Mesenchymal stem cell (in vitro differentiated cells and primary cell): ENCODE measurements at regions not wholly inside any gene's neighbourhood (a gene's known extent, or its start where the extent isn't known, plus 50 kb on each side); places are given as distances from the start of the nearest gene placed in this dataset.

ENCODE experiments used
- DNase-seq: peaks from one replicate; pipeline ENCODE4 v3.0.0-alpha.2; 2013
- H2AFZ ChIP-seq: one replicate; pipeline ENCODE4 v1.6.1; 2013; ENCODE audit warnings: low read depth, mild to moderate bottlenecking, control low read depth, inconsistent platforms, low read length, moderate library complexity
- H2AK5ac ChIP-seq: 2 replicates; pipeline ENCODE4 v1.6.1; 2013; ENCODE audit warnings: low read length, moderate library complexity, mild to moderate bottlenecking, inconsistent platforms; ENCODE audit not compliant: severe bottlenecking
- H2BK120ac ChIP-seq: one replicate; pipeline ENCODE4 v1.6.1; 2013; ENCODE audit warnings: low read depth, mild to moderate bottlenecking, inconsistent platforms, low read length, moderate library complexity
- H2BK12ac ChIP-seq, 2 experiments: one replicate each; pipeline ENCODE4 v1.6.1; 2013; ENCODE audit warnings: inconsistent platforms in 2 of 2, low read length in 2 of 2, mild to moderate bottlenecking in 2 of 2, moderate library complexity in 2 of 2, control low read depth in 1 of 2
- H2BK15ac ChIP-seq: one replicate; pipeline ENCODE4 v1.6.1; 2013; ENCODE audit warnings: mild to moderate bottlenecking, low read depth, inconsistent platforms; ENCODE audit not compliant: poor library complexity, severe bottlenecking
- H2BK5ac ChIP-seq: 2 replicates; pipeline ENCODE4 v1.6.1; 2013; ENCODE audit warnings: low read depth, mild to moderate bottlenecking, low read length, control low read depth, inconsistent platforms; ENCODE audit not compliant: poor library complexity, severe bottlenecking
- H3K14ac ChIP-seq, 2 experiments: one replicate each; pipeline ENCODE4 v1.6.1; 2013; ENCODE audit warnings: inconsistent platforms in 2 of 2, low read length in 2 of 2, control low read depth in 1 of 2, mild to moderate bottlenecking in 1 of 2, moderate library complexity in 1 of 2
- H3K18ac ChIP-seq, 2 experiments: one replicate each; pipeline ENCODE4 v1.6.1; 2013; ENCODE audit warnings: inconsistent platforms in 2 of 2, low read length in 2 of 2, control low read depth in 1 of 2, low read depth in 1 of 2, mild to moderate bottlenecking in 1 of 2
- H3K23ac ChIP-seq, 2 experiments: one replicate each; pipeline ENCODE4 v1.6.1; 2013; ENCODE audit warnings: inconsistent platforms in 2 of 2, low read length in 2 of 2, mild to moderate bottlenecking in 2 of 2, moderate library complexity in 2 of 2, control low read depth in 1 of 2
- H3K27ac ChIP-seq: 2 replicates; pipeline ENCODE4 v1.5.1; 2013; ENCODE audit warnings: mild to moderate bottlenecking, moderate library complexity, low read length, control low read depth, inconsistent platforms; ENCODE audit not compliant: poor library complexity, severe bottlenecking
- H3K27me3 ChIP-seq, 2 experiments: 2 replicates each; pipeline versions ENCODE4 v1.6.1 to v1.7.0; 2013; ENCODE audit warnings: low read length in 2 of 2, mild to moderate bottlenecking in 2 of 2, moderate library complexity in 2 of 2, control low read depth in 1 of 2, inconsistent platforms in 1 of 2; ENCODE audit not compliant: control insufficient read depth in 1 of 2, insufficient read depth in 1 of 2
- H3K36me3 ChIP-seq, 2 experiments: 2 replicates each; pipeline versions ENCODE4 v1.6.1 to v1.7.0; 2013; ENCODE audit warnings: low read length in 2 of 2, control low read depth in 1 of 2, inconsistent platforms in 1 of 2, low read depth in 1 of 2, mild to moderate bottlenecking in 1 of 2; ENCODE audit not compliant: insufficient read depth in 2 of 2, control insufficient read depth in 1 of 2
- H3K4ac ChIP-seq, 2 experiments: one replicate each; pipeline ENCODE4 v1.6.1; 2013; ENCODE audit warnings: inconsistent platforms in 2 of 2, low read length in 2 of 2, mild to moderate bottlenecking in 2 of 2, moderate library complexity in 2 of 2, control low read depth in 1 of 2, low read depth in 1 of 2
- H3K4me1 ChIP-seq: 2 replicates; pipeline ENCODE4 v1.6.1; 2013; ENCODE audit warnings: low read depth, low read length, control low read depth; ENCODE audit not compliant: control insufficient read depth, insufficient read depth
- H3K4me2 ChIP-seq: 2 replicates; pipeline ENCODE4 v1.6.1; 2013; ENCODE audit warnings: low read length, mild to moderate bottlenecking, inconsistent platforms; ENCODE audit not compliant: poor library complexity, severe bottlenecking
- H3K4me3 ChIP-seq, 2 experiments: 2 replicates each; pipeline versions ENCODE4 v1.5.1 to v1.7.0; 2013; ENCODE audit warnings: low read length in 2 of 2, mild to moderate bottlenecking in 2 of 2, control low read depth in 1 of 2, low read depth in 1 of 2; ENCODE audit not compliant: insufficient read depth in 1 of 2
- H3K79me1 ChIP-seq: replicated peaks from 2 replicates; pipeline ENCODE4 v1.6.1; 2013; ENCODE audit warnings: mild to moderate bottlenecking, control low read depth, low read length, inconsistent platforms; ENCODE audit not compliant: poor library complexity, severe bottlenecking
- H3K9ac ChIP-seq: 2 replicates; pipeline ENCODE4 v1.7.0; 2013; ENCODE audit warnings: mild to moderate bottlenecking, low read length, moderate library complexity
- H3K9me3 ChIP-seq: 2 replicates; pipeline ENCODE4 v1.7.0; 2013; ENCODE audit warnings: mild to moderate bottlenecking, low read length; ENCODE audit not compliant: control insufficient read depth
- H4K8ac ChIP-seq: one replicate; pipeline ENCODE4 v1.6.1; 2013; ENCODE audit warnings: inconsistent platforms, mild to moderate bottlenecking, low read length, moderate library complexity
- H4K91ac ChIP-seq: one replicate; pipeline ENCODE4 v1.6.1; 2013; ENCODE audit warnings: mild to moderate bottlenecking, low read length, inconsistent platforms
- WGBS: methylation state at CpG from one replicate; pipeline ENCODE4 v1.1.7; 2013; ENCODE audit warnings: mixed read lengths; 5-methylcytosine and 5-hydroxymethylcytosine counted together

DNA sequence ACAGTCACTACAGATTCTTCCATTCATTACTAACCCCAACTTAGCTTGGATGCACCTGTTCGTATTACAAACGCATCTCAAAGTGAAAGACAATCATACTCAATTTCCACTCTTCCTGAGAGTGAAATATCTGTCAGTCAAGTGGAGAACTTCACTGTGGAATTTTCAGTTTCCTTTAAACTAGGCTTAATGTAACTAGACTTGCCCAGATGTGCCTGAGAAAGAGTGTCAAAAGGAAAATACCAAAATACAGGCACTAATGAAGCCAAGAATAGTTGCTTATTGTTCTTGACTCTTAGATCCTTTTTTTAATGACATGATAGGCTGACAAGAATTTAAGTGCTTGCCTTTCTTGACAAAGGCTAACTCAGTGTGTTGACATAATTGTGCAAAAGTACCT is 72.4 kb upstream of the NR3C2 start:
- WGBS, result no CpG with 5 or more reads among the region's 2 CpGs
- Histone ChIP-seq H3K4ac (no peak overlapping the region), H3K14ac (no peak overlapping the region)

DNA sequence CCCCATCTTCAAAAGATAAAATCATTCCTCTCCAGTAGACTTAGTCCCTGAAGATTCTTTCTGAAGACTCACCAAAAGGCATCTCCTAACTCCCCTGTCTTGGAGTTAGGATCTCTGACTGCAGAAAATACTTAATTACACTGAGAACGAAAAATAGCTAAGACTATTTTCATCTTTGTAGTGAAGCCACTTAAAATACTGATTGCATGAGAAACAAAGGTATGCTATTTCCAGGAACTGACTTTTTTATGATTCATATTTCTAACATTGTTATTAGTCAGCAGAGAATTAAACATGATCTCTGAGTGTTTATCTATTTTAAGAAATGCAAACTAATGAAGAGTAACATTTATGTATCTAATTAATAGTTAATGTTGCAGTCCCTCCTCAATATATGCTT is 71.8 kb upstream of the NR3C2 start:
- Histone ChIP-seq H2BK5ac (no peak overlapping the region), H3K14ac (no peak overlapping the region), H2BK120ac (no peak overlapping the region), H4K91ac (no peak overlapping the region), H2AFZ (no peak overlapping the region), H3K79me1 (no peaks in the 10 kb centered on the region), H2AK5ac (no peak overlapping the region), H3K4me3 (no peak overlapping the region), H3K4me2 (no peak overlapping the region), H3K9ac (no peak overlapping the region), H2BK12ac (no peak overlapping the region), H3K36me3 (no peaks in the 10 kb centered on the region), H2BK15ac (no peak overlapping the region), H3K4me1 (no peaks in the 10 kb centered on the region), H3K9me3 (no peaks in the 10 kb centered on the region), H3K27ac (no peak overlapping the region), H3K4ac (no peak overlapping the region), H3K23ac (no peak overlapping the region), H4K8ac (no peak overlapping the region), H3K27me3 (no peaks in the 10 kb centered on the region), H3K18ac (no peak overlapping the region)
- no CpG with 5 or more reads among the region's 1 CpG for WGBS
- DNase-seq, result no peak

More for the DNA sequence above, 72.4 kb upstream of the NR3C2 start:
- H3K4me1 ChIP-seq, result no peaks in the 10 kb centered on the region
- no peak overlapping the region for H3K9ac ChIP-seq
- no peak overlapping the region for H4K8ac ChIP-seq
- H3K36me3 ChIP-seq, result no peaks in the 10 kb centered on the region
- no peak overlapping the region for H3K27ac ChIP-seq
- no peaks in the 10 kb centered on the region for H3K9me3 ChIP-seq
- no peak overlapping the region for H2BK120ac ChIP-seq
- H2BK5ac ChIP-seq, result no peak overlapping the region
- no peak for DNase-seq
- H4K91ac ChIP-seq, result no peak overlapping the region
- no peaks in the 10 kb centered on the region for H3K79me1 ChIP-seq
- H2AFZ ChIP-seq, result no peak overlapping the region
- no peak overlapping the region for H3K4me3 ChIP-seq
- H3K23ac ChIP-seq, result no peak overlapping the region
- H2AK5ac ChIP-seq, result no peak overlapping the region
- no peak overlapping the region for H3K4me2 ChIP-seq
- H3K18ac ChIP-seq, result no peak overlapping the region
- H2BK15ac ChIP-seq, result no peak overlapping the region
- no peaks in the 10 kb centered on the region for H3K27me3 ChIP-seq
- no peak overlapping the region for H2BK12ac ChIP-seq

DNA sequence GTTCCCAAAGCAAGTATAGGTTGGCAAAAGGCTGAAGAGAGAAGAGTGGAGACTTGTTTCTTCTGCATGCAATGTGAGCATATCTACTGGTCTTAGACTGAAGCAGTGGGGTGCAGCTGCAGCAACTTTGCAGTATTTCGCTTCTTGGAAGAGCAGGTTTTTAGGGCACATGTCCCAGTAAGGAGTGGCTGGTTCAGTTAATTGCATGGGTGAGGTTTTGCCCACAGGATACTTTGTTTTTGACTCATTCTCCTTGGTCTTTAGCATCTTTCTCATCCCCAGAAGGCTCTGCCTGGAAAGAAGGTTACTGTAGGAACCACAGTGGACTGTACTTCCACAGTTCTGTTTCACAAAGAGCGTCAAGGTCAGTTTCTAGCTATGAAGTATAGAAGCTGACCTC is 68.0 kb upstream of the NR3C2 start:
- H3K27me3 ChIP-seq, result no peaks in the 10 kb centered on the region
- no peak overlapping the region for H3K23ac ChIP-seq
- H3K36me3 ChIP-seq, result no peaks in the 10 kb centered on the region
- no peak overlapping the region for H3K27ac ChIP-seq
- H3K4me1 ChIP-seq, result no peaks in the 10 kb centered on the region
- 64% methylated on average over 2 of the region's 2 CpGs for whole genome bisulfite sequencing
- no peak overlapping the region for H2AK5ac ChIP-seq
- H3K4me3 ChIP-seq, result no peak overlapping the region
- no peak overlapping the region for H3K9ac ChIP-seq
- H3K79me1 ChIP-seq, result no peaks in the 10 kb centered on the region
- H3K18ac ChIP-seq, result no peak overlapping the region
- no peak overlapping the region for H4K8ac ChIP-seq
- no peak for DNase-seq
- no peak overlapping the region for H2BK120ac ChIP-seq
- H2BK15ac ChIP-seq, result no peak overlapping the region
- no peak overlapping the region for H3K14ac ChIP-seq
- no peak overlapping the region for H3K4me2 ChIP-seq
- H3K4ac ChIP-seq, result no peak overlapping the region
- no peak overlapping the region for H2BK12ac ChIP-seq
- H4K91ac ChIP-seq, result no peak overlapping the region
- H3K9me3 ChIP-seq, result peaks cover 3% of the 10 kb centered on the region
- no peak overlapping the region for H2BK5ac ChIP-seq
- no peak overlapping the region for H2AFZ ChIP-seq

DNA sequence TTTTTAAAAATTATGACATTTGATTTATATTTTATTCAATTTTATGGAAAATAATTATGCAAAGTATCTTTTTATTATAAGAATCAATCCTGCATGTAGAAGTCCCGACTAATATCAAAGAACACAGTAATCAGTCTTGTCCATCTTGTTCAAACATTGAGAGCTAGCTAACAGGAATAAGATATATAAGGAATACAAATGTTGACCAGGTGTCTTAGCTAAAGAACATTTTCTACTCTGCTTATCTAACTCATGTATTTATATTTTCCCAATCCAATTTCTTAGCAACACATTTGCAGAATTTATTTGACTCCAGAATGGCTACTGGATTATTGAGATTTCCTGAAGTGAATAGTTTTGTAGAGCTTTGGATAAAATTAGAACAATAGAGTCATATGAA is 61.5 kb upstream of the NR3C2 start:
- Histone ChIP-seq H2BK12ac (no peak overlapping the region), H3K4ac (no peak overlapping the region), H2BK15ac (no peak overlapping the region), H4K91ac (no peak overlapping the region), H3K9ac (no peak overlapping the region), H3K4me1 (no peaks in the 10 kb centered on the region), H3K14ac (no peak overlapping the region), H2BK120ac (no peak overlapping the region), H3K4me3 (no peak overlapping the region), H3K27ac (no peak overlapping the region), H3K23ac (no peak overlapping the region), H3K4me2 (no peak overlapping the region), H4K8ac (no peak overlapping the region), H3K36me3 (no peaks in the 10 kb centered on the region), H3K18ac (no peak overlapping the region), H3K79me1 (no peaks in the 10 kb centered on the region), H3K27me3 (no peaks in the 10 kb centered on the region), H2BK5ac (no peak overlapping the region), H3K9me3 (peaks cover 10% of the 10 kb centered on the region), H2AFZ (no peak overlapping the region), H2AK5ac (no peak overlapping the region)
- no peak for DNase-seq
- no CpG with 5 or more reads among the region's 1 CpG for WGBS
